Panc1 (cell line): ENCODE measurements at regions not wholly inside any gene's neighbourhood (a gene's known extent, or its start where the extent isn't known, plus 50 kb on each side); places are given as distances from the start of the nearest gene placed in this dataset.

Source experiments
- ATAC-seq: fragments of 200-7000 bp; cut with Tn5 transposase; 2 replicates; pipeline ENCODE4 v1.9.1; 2020; ENCODE audit warnings: mild to moderate bottlenecking, moderate library complexity
- BruUV-seq: library from RNA; stranded (reverse); fragments of 400-500 nt; replicated peaks from 2 replicates; lab custom pipeline; 2021; lab: Mats Ljungman, UMichigan
- CTCF ChIA-PET: fragments of 300-600 bp; sonication (Branson Sonifier 250); formaldehyde crosslinking; loops from one replicate; lab custom pipeline; 2022; ENCODE audit warnings: antibody characterized with exemption; lab: Charles Lee
- POLR2A ChIA-PET: fragments of 300-600 bp; sonication (Branson Sonifier 250); formaldehyde crosslinking; loops from one replicate; lab custom pipeline; 2022; ENCODE audit warnings: antibody characterized with exemption; lab: Charles Lee
- DNase-seq: peaks from one replicate; pipeline ENCODE4 v3.0.0-alpha.2; 2010; ENCODE audit warnings: low read depth, low spot score
- H3K27ac ChIP-seq: 2 replicates; pipeline ENCODE4 v1.5.1; 2011; ENCODE audit warnings: mild to moderate bottlenecking, low read length, inconsistent platforms
- H3K27me3 ChIP-seq: fragments of 200-500 bp; sonication (Bioruptor generic); 2 replicates; pipeline ENCODE4 v1.6.0; 2014; ENCODE audit warnings: low read length, inconsistent platforms; ENCODE audit not compliant: control insufficient read depth, insufficient read depth
- H3K36me3 ChIP-seq: fragments of 200-500 bp; sonication (Bioruptor generic); 2 replicates; pipeline ENCODE4 v1.5.1; 2014; ENCODE audit warnings: inconsistent platforms, mild to moderate bottlenecking, low read length, moderate library complexity; ENCODE audit not compliant: control insufficient read depth, insufficient read depth
- H3K4me1 ChIP-seq: 2 replicates; pipeline ENCODE4 v1.5.1; 2011; ENCODE audit warnings: inconsistent platforms, mild to moderate bottlenecking, low read length, moderate library complexity; ENCODE audit not compliant: control insufficient read depth, insufficient read depth
- H3K4me3 ChIP-seq, 2 experiments: 2 replicates each; pipeline ENCODE4 v1.5.1; 2011 to 2012; ENCODE audit warnings: low read depth in 2 of 2, low read length in 2 of 2, mild to moderate bottlenecking in 2 of 2, inconsistent platforms in 1 of 2, moderate library complexity in 1 of 2
- H3K9me3 ChIP-seq: fragments of 200-500 bp; sonication (Bioruptor generic); 2 replicates; pipeline ENCODE4 v1.5.1; 2014; ENCODE audit warnings: low read depth, mild to moderate bottlenecking, inconsistent platforms, low read length, moderate library complexity; ENCODE audit not compliant: control insufficient read depth, insufficient read depth
- CTCF ChIP-seq: fragments of 450-650 bp; IDR thresholded peaks from 2 replicates; pipeline ENCODE4 v1.5.1; 2017; ENCODE audit warnings: mild to moderate bottlenecking
- POLR2AphosphoS5 ChIP-seq: IDR thresholded peaks from 2 replicates; pipeline ENCODE4 v1.6.1; 2012; ENCODE audit warnings: mild to moderate bottlenecking, low read depth, low read length, moderate library complexity
- REST ChIP-seq, 2 experiments: IDR thresholded peaks; 2 replicates each; pipeline ENCODE4 v1.6.1; 2011 to 2012; ENCODE audit warnings: low read depth in 2 of 2, control low read depth in 1 of 2, low read length in 1 of 2, mild to moderate bottlenecking in 1 of 2, moderate library complexity in 1 of 2; ENCODE audit not compliant: insufficient read depth in 1 of 2
- SIN3A ChIP-seq: IDR thresholded peaks from 2 replicates; pipeline ENCODE4 v1.6.1; 2012; ENCODE audit warnings: low read depth, mild to moderate bottlenecking, low read length, moderate library complexity, borderline replicate concordance; ENCODE audit not compliant: insufficient read depth
- TCF7L2 ChIP-seq: IDR thresholded peaks from 2 replicates; pipeline ENCODE4 v1.6.1; 2011; ENCODE audit warnings: mild to moderate bottlenecking, low read depth, low read length, inconsistent platforms
- in situ Hi-C: cut with HindIII; loops from 2 replicates; pipeline ENCODE4 v1.10.0; 2016; ENCODE audit warnings: low sequenced_read_pairs, low pct_unique_long_range_greater_than_20kb
- intact Hi-C: fragments of 100-400 bp; cut with micrococcal nuclease; formaldehyde crosslinking; loops from one replicate; pipeline ENCODE4 v1.10.0; 2022; ENCODE audit not compliant: unreplicated experiment

- ChIA-PET POLR2A (interaction anchor here (0.5 kb wide), 1 partner anchor 86 kb away, joined by 8 read pairs; no protein-coding TSS in a partner anchor), CTCF (no interaction called here)
- TF ChIP-seq POLR2AphosphoS5: no peak
- TF ChIP-seq SIN3A: no peak
- TF ChIP-seq REST (IDR thresholded peaks at IDR 0.05; ENCODE audit: insufficient read depth in 1 of 2, low read depth in 2 of 2, low read length in 1 of 2): no peak
- TF ChIP-seq TCF7L2: no peak
- no peak for TF ChIP-seq CTCF
- no peak for ATAC-seq
- BruUV-seq: no TSS peak
- no peaks in the 10 kb centered on the region for H3K27me3 ChIP-seq
- H3K4me1 ChIP-seq: no peaks in the 10 kb centered on the region
- H3K9me3 ChIP-seq: no peaks in the 10 kb centered on the region
- no peak for DNase-seq
- in situ Hi-C loops: no loop called here
- intact Hi-C loops: no loop called here
- no peak overlapping the region for H3K27ac ChIP-seq
- H3K36me3 ChIP-seq: no peaks in the 10 kb centered on the region
- no peak overlapping the region for H3K4me3 ChIP-seq
These were observed 172.0 kb upstream of the HES1 start for GRCh38 chr3:193963808-193964516.

GRCh38 chr3:193964517-193964880, 171.4 kb upstream of the HES1 start:
- H3K27ac ChIP-seq: no peak overlapping the region
- POLR2A ChIA-PET: interaction anchor here (0.5 kb wide), 1 partner anchor 86 kb away, joined by 8 read pairs; no protein-coding TSS in a partner anchor
- H3K4me3 ChIP-seq: no peak overlapping the region
- DNase-seq: no peak
- in situ Hi-C loops (no loop called here), intact Hi-C loops (no loop called here)
- no peaks in the 10 kb centered on the region for H3K9me3 ChIP-seq
- no peak for TF ChIP-seq SIN3A
- TF ChIP-seq POLR2AphosphoS5: no peak
- TF ChIP-seq TCF7L2: no peak
- TF ChIP-seq REST (IDR thresholded peaks at IDR 0.05; ENCODE audit: insufficient read depth in 1 of 2, low read depth in 2 of 2, low read length in 1 of 2): no peak
- TF ChIP-seq CTCF: no peak
- H3K27me3 ChIP-seq: no peaks in the 10 kb centered on the region
- CTCF ChIA-PET: no interaction called here
- no peaks in the 10 kb centered on the region for H3K36me3 ChIP-seq
- ATAC-seq: no peak
- BruUV-seq: no TSS peak
- H3K4me1 ChIP-seq: no peaks in the 10 kb centered on the region
